ENCODE measurements at regions not wholly inside any gene's neighbourhood (a gene's known extent, or its start where the extent isn't known, plus 50 kb on each side); places are given as distances from the start of the nearest gene placed in this dataset.
"Not testable (repeated sequence)": the region's sequence is repeated elsewhere in the genome, so short reads cannot be mapped to it uniquely, and the experiment has no call there.

- DNase-seq: no peak
Measured at GRCh38 chr10:84571146-84571545, 242.8 kb downstream of the CCSER2 start.

GRCh38 chr10:84574102-84574501 is 245.7 kb downstream of the CCSER2 start:
- DNase-seq: no peak

GRCh38 chr10:84581976-84582375 is 253.6 kb downstream of the CCSER2 start:
- DNase-seq: no peak

GRCh38 chr10:84583501-84583900 is 255.1 kb downstream of the CCSER2 start:
- no peak for DNase-seq

GRCh38 chr10:84587789-84588188 is 259.4 kb downstream of the CCSER2 start:
- no peak for DNase-seq

GRCh38 chr10:84588426-84588825 is 260.0 kb downstream of the CCSER2 start:
- DNase-seq: no peak

GRCh38 chr10:84588971-84589370 is 260.6 kb downstream of the CCSER2 start:
- DNase-seq: no peak

- DNase-seq: no peak
Measured at GRCh38 chr10:84589526-84590205, 261.3 kb downstream of the CCSER2 start.

GRCh38 chr10:84590327-84591193 is 262.2 kb downstream of the CCSER2 start:
- DNase-seq: no peak

- no peak for DNase-seq
Measured at GRCh38 chr10:84593506-84593905, 265.1 kb downstream of the CCSER2 start.

- DNase-seq: no peak
Measured at GRCh38 chr10:84596585-84596984, 268.2 kb downstream of the CCSER2 start.

- no peak for DNase-seq
Measured at GRCh38 chr10:84599254-84599653, 270.9 kb downstream of the CCSER2 start.

GRCh38 chr10:84600947-84601346 is 272.6 kb downstream of the CCSER2 start:
- no peak for DNase-seq

- not testable (repeated sequence) for DNase-seq
Measured at GRCh38 chr10:84602543-84602942, 274.2 kb downstream of the CCSER2 start.

- DNase-seq: no peak
Measured at GRCh38 chr10:84603971-84604370, 275.6 kb downstream of the CCSER2 start.

- no peak for DNase-seq
Measured at GRCh38 chr10:84605802-84606201, 277.4 kb downstream of the CCSER2 start.

GRCh38 chr10:84606428-84606827 is 278.0 kb downstream of the CCSER2 start:
- DNase-seq: no peak

GRCh38 chr10:84607044-84607443 is 278.7 kb downstream of the CCSER2 start:
- DNase-seq: no peak

GRCh38 chr10:84607523-84607922 is 279.1 kb downstream of the CCSER2 start:
- no peak for DNase-seq

GRCh38 chr10:84608126-84608525 is 279.7 kb downstream of the CCSER2 start:
- no peak for DNase-seq

GRCh38 chr10:84613336-84614021 is 285.1 kb downstream of the CCSER2 start:
- no peak for DNase-seq

GRCh38 chr10:84626397-84627087 is 298.2 kb downstream of the CCSER2 start:
- no peak for DNase-seq

GRCh38 chr10:84632866-84633265 is 304.5 kb downstream of the CCSER2 start:
- no peak for DNase-seq

Data from stimulated activated CD4-positive, alpha-beta T cell treated with anti-CD3 and anti-CD28 coated beads, Interleukin-4, amount 100 ng/mL, for 1 hour (primary cell).